Pancreas (tissue), 10 donors: ENCODE measurements at regions not wholly inside any gene's neighbourhood (a gene's known extent, or its start where the extent isn't known, plus 50 kb on each side); places are given as distances from the start of the nearest gene placed in this dataset.

ENCODE experiments used
- ATAC-seq, 4 donors: fragments of 200-7000 bp; cut with Tn5 transposase; one replicate each; pipeline versions ENCODE4 v1.8.0 to v1.9.1; 2020; ENCODE audit warnings: mild to moderate bottlenecking in 4 of 4, moderate library complexity in 4 of 4
- DNase-seq, 6 donors: peaks; one replicate each; pipeline ENCODE4 v3.0.0-alpha.2; 2020
- FAIRE-seq: peaks from 2 replicates; lab custom pipeline; 2012; peaks lifted over from hg19 to GRCh38; lab: Jason Lieb, UNC
- H3K27ac ChIP-seq, 4 donors: fragments of 200-600 bp; sonication (generic); 1 replicate in 3 of 4; 2 replicates in 1 of 4; pipeline versions ENCODE4 v1.5.0 to v1.8.0; 2020
- H3K27me3 ChIP-seq, 4 donors: fragments of 200-600 bp; one replicate each; pipeline ENCODE4 v1.8.0; 2021
- H3K36me3 ChIP-seq, 3 donors: fragments of 200-600 bp; sonication (generic) in 1 of 3; one replicate each; pipeline versions ENCODE4 v1.5.0 to v1.8.0; 2020 to 2021
- H3K4me1 ChIP-seq, 3 donors: fragments of 200-600 bp; one replicate each; pipeline ENCODE4 v1.8.0; 2021
- H3K4me3 ChIP-seq, 4 donors: fragments of 200-600 bp; sonication (generic) in 2 of 4; one replicate each; pipeline versions ENCODE4 v1.5.0 to v1.8.0; 2020 to 2021
- H3K9me3 ChIP-seq, 4 donors: fragments of 200-600 bp; one replicate each; pipeline ENCODE4 v1.8.0; 2021
- WGBS, 2 donors: extraction: QIAGEN DNeasy Blood & Tissue Kit; methylation state at CpG; one replicate each; pipeline ENCODE4 v1.1.7; 2013; 5-methylcytosine and 5-hydroxymethylcytosine counted together
- intact Hi-C, 3 donors: fragments of 100-400 bp; cut with DNase I; formaldehyde crosslinking; loops; one replicate each; pipeline versions ENCODE4 v1.11.1 to v1.14.2; 2022
- TF ChIP-seq, protein P1 (sequence below), 4 donors: fragments of 200-600 bp; sonication (generic) in 3 of 4; IDR thresholded peaks; one replicate each; pipeline versions ENCODE4 v1.5.0 to v1.8.0; 2021; ENCODE audit warnings: antibody characterized with exemption in 4 of 4
- donor health status: healthy with polysubstance abuse.
- donor health status: DM: no; HTN: no; CAD: no; lungs with moderate emphysema.
- donor health status: DM: no; HTN: no; CAD: no.
- donor health status: control.
- donor health status: control.
- donor health status: Bipolar disorder and iron deficiency.
- donor health status: DM: yes; HTN: yes; CAD: no.
- donor health status: DM: no; HTN: no; CAD: no.
- donor health status: DM: no; HTN: no; CAD: no.
- donor health status: DM: yes; HTN: yes; CAD: no.

DNA sequence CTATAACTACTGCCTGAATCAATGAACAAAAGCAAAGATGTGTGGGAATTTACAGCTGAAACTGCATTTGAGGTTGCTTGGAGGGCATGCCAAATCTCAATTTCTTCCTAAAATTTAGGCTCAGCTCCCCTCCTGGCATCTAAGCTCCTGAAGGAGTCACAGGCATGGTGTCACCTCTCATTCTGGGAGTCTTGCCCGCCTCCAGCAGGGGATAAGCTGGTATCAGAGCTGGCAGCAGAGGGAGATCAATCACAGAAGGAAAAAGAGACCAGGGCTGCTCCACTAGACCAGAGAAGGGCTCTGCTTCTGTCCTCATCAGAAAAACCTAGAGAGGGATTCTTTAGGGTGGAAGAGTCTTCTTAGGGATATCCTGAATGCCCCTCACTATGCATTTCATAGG is 150.4 kb upstream of the SLC6A11 start:
- no peak for FAIRE-seq
- intact Hi-C loops: no loop called here
- no peak overlapping the region for H3K27ac ChIP-seq
- TF ChIP-seq, protein P1, sequence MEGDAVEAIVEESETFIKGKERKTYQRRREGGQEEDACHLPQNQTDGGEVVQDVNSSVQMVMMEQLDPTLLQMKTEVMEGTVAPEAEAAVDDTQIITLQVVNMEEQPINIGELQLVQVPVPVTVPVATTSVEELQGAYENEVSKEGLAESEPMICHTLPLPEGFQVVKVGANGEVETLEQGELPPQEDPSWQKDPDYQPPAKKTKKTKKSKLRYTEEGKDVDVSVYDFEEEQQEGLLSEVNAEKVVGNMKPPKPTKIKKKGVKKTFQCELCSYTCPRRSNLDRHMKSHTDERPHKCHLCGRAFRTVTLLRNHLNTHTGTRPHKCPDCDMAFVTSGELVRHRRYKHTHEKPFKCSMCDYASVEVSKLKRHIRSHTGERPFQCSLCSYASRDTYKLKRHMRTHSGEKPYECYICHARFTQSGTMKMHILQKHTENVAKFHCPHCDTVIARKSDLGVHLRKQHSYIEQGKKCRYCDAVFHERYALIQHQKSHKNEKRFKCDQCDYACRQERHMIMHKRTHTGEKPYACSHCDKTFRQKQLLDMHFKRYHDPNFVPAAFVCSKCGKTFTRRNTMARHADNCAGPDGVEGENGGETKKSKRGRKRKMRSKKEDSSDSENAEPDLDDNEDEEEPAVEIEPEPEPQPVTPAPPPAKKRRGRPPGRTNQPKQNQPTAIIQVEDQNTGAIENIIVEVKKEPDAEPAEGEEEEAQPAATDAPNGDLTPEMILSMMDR (IDR thresholded peaks at IDR 0.05): no peak
- no peaks in the 10 kb centered on the region for H3K4me1 ChIP-seq
- H3K4me3 ChIP-seq: no peak overlapping the region
- DNase-seq: no peak
- 14 to 23% methylated on average over 1 of the region's 1 CpG for WGBS, 2 donors
- H3K9me3 ChIP-seq: no peaks in the 10 kb centered on the region
- no peak for ATAC-seq
- H3K27me3 ChIP-seq: no peaks in the 10 kb centered on the region
- H3K36me3 ChIP-seq: no peaks in the 10 kb centered on the region

- no peak overlapping the region for H3K4me3 ChIP-seq
- no peak overlapping the region for H3K27ac ChIP-seq
- no peaks in the 10 kb centered on the region for H3K27me3 ChIP-seq
- WGBS, 2 donors: 20 to 33% methylated on average over 6 of the region's 6 CpGs
- no peaks in the 10 kb centered on the region for H3K36me3 ChIP-seq
- intact Hi-C loops: no loop called here
- DNase-seq (no peak), FAIRE-seq (no peak), ATAC-seq (no peak)
- no peaks in the 10 kb centered on the region for H3K9me3 ChIP-seq
- TF ChIP-seq, protein P1 (IDR thresholded peaks at IDR 0.05): no peak
- no peaks in the 10 kb centered on the region for H3K4me1 ChIP-seq
Observed at GRCh38 chr3:10666621-10667020, 149.4 kb upstream of the SLC6A11 start.

- WGBS, 2 donors: 42 to 61% methylated on average over 8 of the region's 8 CpGs
- no peaks in the 10 kb centered on the region for H3K27me3 ChIP-seq
- FAIRE-seq: no peak
Observed at GRCh38 chr3:10667269-10667668, 148.8 kb upstream of the SLC6A11 start.

DNA sequence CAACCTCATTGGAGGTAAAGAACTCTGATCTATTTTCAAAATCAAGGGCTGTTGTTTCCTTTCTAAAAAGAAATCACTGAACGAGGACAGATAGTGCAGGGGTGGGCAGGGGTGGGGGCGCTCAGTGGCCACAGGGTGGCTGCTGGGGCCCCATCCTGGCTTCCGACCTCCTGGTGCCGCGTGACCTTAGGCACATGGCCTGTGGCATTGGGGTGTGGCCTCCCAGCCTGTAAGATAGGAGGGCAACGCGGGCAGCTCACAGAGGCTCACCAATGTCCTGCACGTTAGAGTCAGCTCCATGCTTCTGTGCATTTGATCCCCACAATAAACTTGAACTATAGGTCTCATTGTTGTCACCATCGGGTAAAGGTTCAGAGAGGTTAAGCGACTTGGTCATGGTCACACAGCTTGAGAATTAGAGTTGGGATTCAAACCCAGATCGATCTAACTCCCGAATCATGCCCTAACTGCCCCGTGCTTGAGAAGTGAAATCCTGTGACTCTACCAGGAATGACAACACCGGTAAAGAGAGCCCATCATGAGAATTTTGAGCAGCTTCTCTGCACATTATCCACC is 148.0 kb upstream of the SLC6A11 start:
- TF ChIP-seq, protein P1 (IDR thresholded peaks at IDR 0.05): no peak
- FAIRE-seq: no peak
- H3K27ac ChIP-seq: no peak overlapping the region
- H3K27me3 ChIP-seq: no peaks in the 10 kb centered on the region
- no peaks in the 10 kb centered on the region for H3K36me3 ChIP-seq
- intact Hi-C loops: no loop called here
- no peak for DNase-seq
- no peaks in the 10 kb centered on the region for H3K9me3 ChIP-seq
- ATAC-seq: no peak
- no peak overlapping the region for H3K4me3 ChIP-seq
- WGBS, 2 donors: 53 to 61% methylated on average over 14 of the region's 14 CpGs
- H3K4me1 ChIP-seq: no peaks in the 10 kb centered on the region

More at GRCh38 chr3:10667269-10667668, 148.8 kb upstream of the SLC6A11 start:
- intact Hi-C loops: no loop called here
- H3K9me3 ChIP-seq: no peaks in the 10 kb centered on the region
- no peaks in the 10 kb centered on the region for H3K4me1 ChIP-seq
- TF ChIP-seq, protein P1 (IDR thresholded peaks at IDR 0.05): no peak
- H3K4me3 ChIP-seq: no peak overlapping the region
- DNase-seq (no peak), ATAC-seq (no peak)
- H3K36me3 ChIP-seq: no peaks in the 10 kb centered on the region
- H3K27ac ChIP-seq: no peak overlapping the region

DNA sequence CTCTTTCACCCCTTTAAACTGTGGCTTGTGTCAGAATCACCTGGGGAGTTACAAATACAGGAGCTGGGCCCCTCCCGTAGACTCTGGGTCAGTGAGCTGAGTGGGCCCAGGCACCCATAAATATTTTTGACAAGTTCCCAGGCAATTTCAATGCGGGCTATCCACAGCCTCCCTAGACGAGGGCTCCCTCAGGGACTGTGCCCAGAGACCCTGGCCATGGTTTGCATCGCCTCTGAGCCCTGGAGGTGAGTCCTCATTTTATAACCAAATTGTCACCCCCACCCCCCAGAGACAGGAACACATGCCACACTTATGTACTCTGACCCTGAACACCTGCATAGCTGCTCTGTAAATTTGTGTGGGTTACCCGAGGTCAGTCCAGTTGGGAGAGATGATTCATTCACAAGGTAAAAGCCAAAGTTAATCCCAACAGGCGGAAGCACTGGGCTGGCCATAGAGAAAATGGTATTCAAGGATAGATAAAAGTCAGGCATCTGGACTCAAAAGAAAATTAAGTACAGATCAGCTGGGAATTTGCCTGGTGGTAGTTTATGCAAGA is 146.5 kb upstream of the SLC6A11 start:
- 58 to 72% methylated on average over 6 of the region's 6 CpGs for WGBS, 2 donors
- no peaks in the 10 kb centered on the region for H3K36me3 ChIP-seq
- no peaks in the 10 kb centered on the region for H3K27me3 ChIP-seq
- TF ChIP-seq, protein P1 (IDR thresholded peaks at IDR 0.05): no peak
- H3K9me3 ChIP-seq: no peaks in the 10 kb centered on the region
- intact Hi-C loops: no loop called here
- H3K4me1 ChIP-seq: no peaks in the 10 kb centered on the region
- FAIRE-seq (no peak), DNase-seq (no peak), ATAC-seq (no peak)
- no peak overlapping the region for H3K4me3 ChIP-seq
- no peak overlapping the region for H3K27ac ChIP-seq
